WTC11 (cell line): ENCODE measurements at regions not wholly inside any gene's neighbourhood (a gene's known extent, or its start where the extent isn't known, plus 50 kb on each side); places are given as distances from the start of the nearest gene placed in this dataset.

Experiments used
- ATAC-seq: fragments of 200-7000 bp; cut with Tn5 transposase; 2 replicates; pipeline ENCODE4 v1.10.0; 2021; ENCODE audit warnings: mild to moderate bottlenecking, moderate library complexity
- CTCF ChIA-PET: fragments of 300-600 bp; sonication (Branson Sonifier 250); formaldehyde crosslinking; loops from one replicate; lab custom pipeline; 2021; ENCODE audit warnings: antibody characterized with exemption; lab: Charles Lee
- POLR2A ChIA-PET: fragments of 350-600 bp; sonication (Branson Sonifier 250); formaldehyde crosslinking; loops from one replicate; lab custom pipeline; 2021; ENCODE audit warnings: antibody characterized with exemption; lab: Charles Lee
- DNase-seq: peaks from one replicate; pipeline ENCODE4 v3.0.0; 2021; ENCODE audit warnings: low spot score
- H3K27ac Mint-ChIP-seq: 2 replicates; pipeline ENCODE4 v1.8.0; 2021; ENCODE audit warnings: mixed read lengths
- H3K27me3 Mint-ChIP-seq: 2 replicates; pipeline ENCODE4 v1.8.0; 2021; ENCODE audit warnings: low read depth, mild to moderate bottlenecking, moderate library complexity, mixed read lengths
- H3K36me3 Mint-ChIP-seq: 2 replicates; pipeline ENCODE4 v1.8.0; 2021; ENCODE audit warnings: mixed read lengths
- H3K4me1 Mint-ChIP-seq: 2 replicates; pipeline ENCODE4 v1.8.0; 2022; ENCODE audit warnings: mixed read lengths
- H3K4me3 Mint-ChIP-seq: 2 replicates; pipeline ENCODE4 v1.8.0; 2021; ENCODE audit warnings: mild to moderate bottlenecking, moderate library complexity, mixed read lengths
- H3K9me3 Mint-ChIP-seq: 2 replicates; pipeline ENCODE4 v1.8.0; 2021; ENCODE audit warnings: mixed read lengths
- CREM ChIP-seq: sonication (generic); formaldehyde crosslinking; IDR thresholded peaks from 2 replicates; pipeline ENCODE4 v1.8.1; 2022; ENCODE audit warnings: mild to moderate bottlenecking, missing genetic modification reagents, moderate library complexity
- E2F4 ChIP-seq: sonication (generic); formaldehyde crosslinking; IDR thresholded peaks from 2 replicates; pipeline ENCODE4 v1.8.1; 2022; ENCODE audit warnings: low read depth, mild to moderate bottlenecking, moderate library complexity, missing genetic modification reagents, borderline replicate concordance
- FOXP1 ChIP-seq: sonication (generic); formaldehyde crosslinking; IDR thresholded peaks from 2 replicates; pipeline ENCODE4 v1.8.0; 2022; ENCODE audit warnings: missing genetic modification reagents, mild to moderate bottlenecking, moderate library complexity, borderline replicate concordance
- KAT7 ChIP-seq: sonication (generic); formaldehyde crosslinking; IDR thresholded peaks from 2 replicates; pipeline ENCODE4 v1.8.1; 2023; ENCODE audit warnings: missing genetic modification reagents, mild to moderate bottlenecking, borderline replicate concordance
- NFE2L1 ChIP-seq: sonication (generic); formaldehyde crosslinking; IDR thresholded peaks from 2 replicates; pipeline ENCODE4 v1.8.1; 2023; ENCODE audit warnings: missing genetic modification reagents
- NFYB ChIP-seq: sonication (generic); formaldehyde crosslinking; conservative IDR thresholded peaks from 2 replicates; pipeline ENCODE4 v1.8.0; 2022; ENCODE audit warnings: low read depth, missing genetic modification reagents
- PRDM15 ChIP-seq: sonication (generic); formaldehyde crosslinking; IDR thresholded peaks from 2 replicates; pipeline ENCODE4 v1.8.0; 2022; ENCODE audit warnings: missing genetic modification reagents
- TP53 ChIP-seq: sonication (generic); formaldehyde crosslinking; IDR thresholded peaks from 2 replicates; pipeline ENCODE4 v1.8.1; 2023; ENCODE audit warnings: mild to moderate bottlenecking, missing genetic modification reagents
- ZNF232 ChIP-seq: sonication (generic); formaldehyde crosslinking; IDR thresholded peaks from 2 replicates; pipeline ENCODE4 v1.8.0; 2022; ENCODE audit warnings: mild to moderate bottlenecking, missing genetic modification reagents
- ZNF396 ChIP-seq: fragments of 250-450 bp; sonication (Bioruptor Pico); IDR thresholded peaks from 2 replicates; pipeline ENCODE4 v1.8.0; 2021; ENCODE audit warnings: mild to moderate bottlenecking, moderate library complexity, borderline replicate concordance
- ZNF671 ChIP-seq: fragments of 250-450 bp; sonication (Bioruptor Pico); IDR thresholded peaks from 2 replicates; pipeline ENCODE4 v1.8.0; 2021; ENCODE audit warnings: mild to moderate bottlenecking
- TF ChIP-seq, protein P1 (sequence below): sonication (generic); formaldehyde crosslinking; IDR thresholded peaks from 2 replicates; pipeline ENCODE4 v1.8.0; 2022; ENCODE audit warnings: mild to moderate bottlenecking, missing genetic modification reagents
- TF ChIP-seq, protein P2 (sequence below): fragments of 250-450 bp; sonication (Bioruptor Pico); IDR thresholded peaks from 2 replicates; pipeline ENCODE4 v1.9.0; 2021; ENCODE audit warnings: mild to moderate bottlenecking, borderline replicate concordance
- TF ChIP-seq, protein P3 (sequence below): fragments of 250-450 bp; sonication (Bioruptor Pico); IDR thresholded peaks from 2 replicates; pipeline ENCODE4 v1.8.0; 2021; ENCODE audit warnings: mild to moderate bottlenecking
- TF ChIP-seq, protein P4 (sequence below): sonication (generic); formaldehyde crosslinking; IDR thresholded peaks from 2 replicates; pipeline ENCODE4 v1.8.1; 2022; ENCODE audit warnings: missing genetic modification reagents, borderline replicate concordance

- TF ChIP-seq CREM (CRISPR knock-in tag) (no peak), KAT7 (CRISPR knock-in tag) (no peak)
- TF ChIP-seq, protein P1, sequence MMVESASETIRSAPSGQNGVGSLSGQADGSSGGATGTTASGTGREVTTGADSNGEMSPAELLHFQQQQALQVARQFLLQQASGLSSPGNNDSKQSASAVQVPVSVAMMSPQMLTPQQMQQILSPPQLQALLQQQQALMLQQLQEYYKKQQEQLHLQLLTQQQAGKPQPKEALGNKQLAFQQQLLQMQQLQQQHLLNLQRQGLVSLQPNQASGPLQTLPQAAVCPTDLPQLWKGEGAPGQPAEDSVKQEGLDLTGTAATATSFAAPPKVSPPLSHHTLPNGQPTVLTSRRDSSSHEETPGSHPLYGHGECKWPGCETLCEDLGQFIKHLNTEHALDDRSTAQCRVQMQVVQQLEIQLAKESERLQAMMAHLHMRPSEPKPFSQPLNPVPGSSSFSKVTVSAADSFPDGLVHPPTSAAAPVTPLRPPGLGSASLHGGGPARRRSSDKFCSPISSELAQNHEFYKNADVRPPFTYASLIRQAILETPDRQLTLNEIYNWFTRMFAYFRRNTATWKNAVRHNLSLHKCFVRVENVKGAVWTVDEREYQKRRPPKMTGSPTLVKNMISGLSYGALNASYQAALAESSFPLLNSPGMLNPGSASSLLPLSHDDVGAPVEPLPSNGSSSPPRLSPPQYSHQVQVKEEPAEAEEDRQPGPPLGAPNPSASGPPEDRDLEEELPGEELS (CRISPR knock-in tag) = no peak
Measured at GRCh38 chr6:48289841-48290240, 178.8 kb upstream of the PTCHD4 start (continued).

DNA sequence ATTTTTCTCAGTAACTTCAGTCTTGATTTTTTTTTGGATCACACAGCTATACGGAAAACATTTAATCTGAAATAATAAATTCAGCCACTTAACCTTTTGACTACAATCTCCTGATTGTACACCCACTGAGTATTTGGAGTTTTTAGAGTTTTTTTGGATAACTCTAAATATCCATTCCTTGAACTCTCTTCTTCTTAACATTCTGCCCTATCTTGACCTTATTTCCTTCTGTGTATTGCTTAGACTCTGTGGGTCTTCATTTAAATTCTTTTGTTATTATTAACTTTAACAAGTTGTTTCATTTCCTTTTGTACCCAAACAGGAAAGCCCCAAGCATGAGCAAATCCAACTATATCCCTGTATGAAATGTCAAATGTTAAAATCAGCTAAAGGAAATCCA, 170.2 kb upstream of the PTCHD4 start:
- no peak for ATAC-seq
- peaks cover 5% of the 10 kb centered on the region for H3K9me3 Mint-ChIP-seq
- no peak for DNase-seq
- TF ChIP-seq ZNF232 (no peak), NFE2L1 (CRISPR knock-in tag) (no peak), ZNF396 (CRISPR knock-in tag) (no peak)
- TF ChIP-seq, protein P2, sequence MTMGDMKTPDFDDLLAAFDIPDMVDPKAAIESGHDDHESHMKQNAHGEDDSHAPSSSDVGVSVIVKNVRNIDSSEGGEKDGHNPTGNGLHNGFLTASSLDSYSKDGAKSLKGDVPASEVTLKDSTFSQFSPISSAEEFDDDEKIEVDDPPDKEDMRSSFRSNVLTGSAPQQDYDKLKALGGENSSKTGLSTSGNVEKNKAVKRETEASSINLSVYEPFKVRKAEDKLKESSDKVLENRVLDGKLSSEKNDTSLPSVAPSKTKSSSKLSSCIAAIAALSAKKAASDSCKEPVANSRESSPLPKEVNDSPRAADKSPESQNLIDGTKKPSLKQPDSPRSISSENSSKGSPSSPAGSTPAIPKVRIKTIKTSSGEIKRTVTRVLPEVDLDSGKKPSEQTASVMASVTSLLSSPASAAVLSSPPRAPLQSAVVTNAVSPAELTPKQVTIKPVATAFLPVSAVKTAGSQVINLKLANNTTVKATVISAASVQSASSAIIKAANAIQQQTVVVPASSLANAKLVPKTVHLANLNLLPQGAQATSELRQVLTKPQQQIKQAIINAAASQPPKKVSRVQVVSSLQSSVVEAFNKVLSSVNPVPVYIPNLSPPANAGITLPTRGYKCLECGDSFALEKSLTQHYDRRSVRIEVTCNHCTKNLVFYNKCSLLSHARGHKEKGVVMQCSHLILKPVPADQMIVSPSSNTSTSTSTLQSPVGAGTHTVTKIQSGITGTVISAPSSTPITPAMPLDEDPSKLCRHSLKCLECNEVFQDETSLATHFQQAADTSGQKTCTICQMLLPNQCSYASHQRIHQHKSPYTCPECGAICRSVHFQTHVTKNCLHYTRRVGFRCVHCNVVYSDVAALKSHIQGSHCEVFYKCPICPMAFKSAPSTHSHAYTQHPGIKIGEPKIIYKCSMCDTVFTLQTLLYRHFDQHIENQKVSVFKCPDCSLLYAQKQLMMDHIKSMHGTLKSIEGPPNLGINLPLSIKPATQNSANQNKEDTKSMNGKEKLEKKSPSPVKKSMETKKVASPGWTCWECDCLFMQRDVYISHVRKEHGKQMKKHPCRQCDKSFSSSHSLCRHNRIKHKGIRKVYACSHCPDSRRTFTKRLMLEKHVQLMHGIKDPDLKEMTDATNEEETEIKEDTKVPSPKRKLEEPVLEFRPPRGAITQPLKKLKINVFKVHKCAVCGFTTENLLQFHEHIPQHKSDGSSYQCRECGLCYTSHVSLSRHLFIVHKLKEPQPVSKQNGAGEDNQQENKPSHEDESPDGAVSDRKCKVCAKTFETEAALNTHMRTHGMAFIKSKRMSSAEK (CRISPR knock-in tag) = no peak
- no peak overlapping the region for H3K4me3 Mint-ChIP-seq
- ChIA-PET CTCF (no interaction called here), POLR2A (no interaction called here)
- H3K4me1 Mint-ChIP-seq = peaks cover 27% of the 10 kb centered on the region
- no peaks in the 10 kb centered on the region for H3K36me3 Mint-ChIP-seq
- H3K27me3 Mint-ChIP-seq = peaks cover 7% of the 10 kb centered on the region; the same call in 1 of the 2 replicates
- H3K27ac Mint-ChIP-seq = no peak overlapping the region

DNA sequence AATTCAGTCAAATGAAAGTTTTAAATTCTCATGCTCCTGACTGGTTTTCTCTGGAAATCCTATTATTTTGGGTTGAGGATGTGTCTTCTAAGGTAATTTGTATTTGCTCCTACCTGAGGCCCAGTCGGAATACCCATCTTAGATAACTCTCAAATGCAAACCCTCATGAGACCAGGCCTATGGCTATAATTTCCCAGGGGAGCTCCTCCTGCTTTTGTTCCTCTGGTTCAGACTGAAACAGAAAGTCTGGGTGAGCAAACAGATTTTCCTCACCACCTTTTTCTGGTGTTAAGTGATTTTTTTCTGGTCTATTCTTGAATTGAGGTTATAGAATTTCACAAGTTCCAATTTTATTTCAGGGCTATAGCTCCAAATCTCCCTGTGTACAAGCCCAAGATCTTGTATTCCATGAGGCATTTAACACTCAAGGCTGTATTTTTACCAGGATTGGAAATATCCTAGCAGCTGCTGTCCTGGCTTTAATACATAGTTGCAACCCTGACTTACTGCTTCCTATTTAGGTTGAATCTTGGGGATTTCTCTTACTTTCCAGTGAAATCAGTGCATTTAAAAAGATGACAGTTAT, 169.1 kb upstream of the PTCHD4 start:
- DNase-seq = no peak
- ChIA-PET POLR2A (no interaction called here), CTCF (interaction anchor here (0.9 kb wide), 1 partner anchor 486 kb away, joined by 3 read pairs; no protein-coding TSS in a partner anchor)
- H3K4me3 Mint-ChIP-seq = no peak overlapping the region
- peaks cover 7% of the 10 kb centered on the region; the same call in 1 of the 2 replicates for H3K27me3 Mint-ChIP-seq
- H3K9me3 Mint-ChIP-seq = no peaks in the 10 kb centered on the region
- no peaks in the 10 kb centered on the region for H3K36me3 Mint-ChIP-seq
- H3K27ac Mint-ChIP-seq = no peak overlapping the region
- TF ChIP-seq FOXP1 (CRISPR knock-in tag) = no peak
- TF ChIP-seq PRDM15 (CRISPR knock-in tag) = no peak
- no peak for TF ChIP-seq ZNF671 (CRISPR knock-in tag)
- TF ChIP-seq, protein P3, sequence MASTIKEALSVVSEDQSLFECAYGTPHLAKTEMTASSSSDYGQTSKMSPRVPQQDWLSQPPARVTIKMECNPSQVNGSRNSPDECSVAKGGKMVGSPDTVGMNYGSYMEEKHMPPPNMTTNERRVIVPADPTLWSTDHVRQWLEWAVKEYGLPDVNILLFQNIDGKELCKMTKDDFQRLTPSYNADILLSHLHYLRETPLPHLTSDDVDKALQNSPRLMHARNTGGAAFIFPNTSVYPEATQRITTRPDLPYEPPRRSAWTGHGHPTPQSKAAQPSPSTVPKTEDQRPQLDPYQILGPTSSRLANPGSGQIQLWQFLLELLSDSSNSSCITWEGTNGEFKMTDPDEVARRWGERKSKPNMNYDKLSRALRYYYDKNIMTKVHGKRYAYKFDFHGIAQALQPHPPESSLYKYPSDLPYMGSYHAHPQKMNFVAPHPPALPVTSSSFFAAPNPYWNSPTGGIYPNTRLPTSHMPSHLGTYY (CRISPR knock-in tag) = no peak
- no peak for TF ChIP-seq E2F4
- TF ChIP-seq, protein P4, sequence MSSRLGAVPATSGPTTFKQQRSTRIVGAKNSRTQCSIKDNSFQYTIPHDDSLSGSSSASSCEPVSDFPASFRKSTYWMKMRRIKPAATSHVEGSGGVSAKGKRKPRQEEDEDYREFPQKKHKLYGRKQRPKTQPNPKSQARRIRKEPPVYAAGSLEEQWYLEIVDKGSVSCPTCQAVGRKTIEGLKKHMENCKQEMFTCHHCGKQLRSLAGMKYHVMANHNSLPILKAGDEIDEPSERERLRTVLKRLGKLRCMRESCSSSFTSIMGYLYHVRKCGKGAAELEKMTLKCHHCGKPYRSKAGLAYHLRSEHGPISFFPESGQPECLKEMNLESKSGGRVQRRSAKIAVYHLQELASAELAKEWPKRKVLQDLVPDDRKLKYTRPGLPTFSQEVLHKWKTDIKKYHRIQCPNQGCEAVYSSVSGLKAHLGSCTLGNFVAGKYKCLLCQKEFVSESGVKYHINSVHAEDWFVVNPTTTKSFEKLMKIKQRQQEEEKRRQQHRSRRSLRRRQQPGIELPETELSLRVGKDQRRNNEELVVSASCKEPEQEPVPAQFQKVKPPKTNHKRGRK (CRISPR knock-in tag) = no peak
- TF ChIP-seq NFYB (CRISPR knock-in tag) = no peak
- no peak for TF ChIP-seq ZNF232
- TF ChIP-seq TP53 = no peak
- ATAC-seq = no peak
- peaks cover 27% of the 10 kb centered on the region for H3K4me1 Mint-ChIP-seq
